ENCODE measurements at regions not wholly inside any gene's neighbourhood (a gene's known extent, or its start where the extent isn't known, plus 50 kb on each side); places are given as distances from the start of the nearest gene placed in this dataset.

- Histone ChIP-seq H3K9me2 (ENCODE audit: low read depth, low read length) (no peaks in the 10 kb centered on the region), H3K79me2 (ENCODE audit: insufficient read depth, low read length) (no peaks in the 10 kb centered on the region), H3K9me3 (ENCODE audit: low read length) (no peaks in the 10 kb centered on the region), H3K27ac (ENCODE audit: low read depth, low read length, poor library complexity, severe bottlenecking) (no peak overlapping the region), H3K9ac (ENCODE audit: low read length) (no peak overlapping the region), H3F3A (ENCODE audit: insufficient read depth, low read length) (no peaks in the 10 kb centered on the region), H3K36me3 (ENCODE audit: insufficient read depth, low read length) (no peaks in the 10 kb centered on the region), H3K4me3 (ENCODE audit: low read depth, low read length, poor library complexity, severe bottlenecking) (no peak overlapping the region), H3K27me3 (ENCODE audit: insufficient read depth, low read length) (no peaks in the 10 kb centered on the region), H4K20me1 (ENCODE audit: insufficient read depth, low read length) (no peaks in the 10 kb centered on the region), H3K4me1 (ENCODE audit: insufficient read depth, low read length, severe bottlenecking) (no peaks in the 10 kb centered on the region), H3K4me2 (ENCODE audit: low read length) (no peak overlapping the region), H2AFZ (ENCODE audit: low read length) (no peak overlapping the region)
- TF ChIP-seq CTCF (IDR thresholded peaks at IDR 0.05; ENCODE audit: low read length) = no peak
- TF ChIP-seq EZH2 (IDR thresholded peaks at IDR 0.05; ENCODE audit: borderline replicate concordance, low read length) = no peak
These were observed 65.5 kb upstream of the DNAH14 start for GRCh38 chr1:224864006-224864405.

GRCh38 chr1:224865510-224865909 lies 64.0 kb upstream of the DNAH14 start:
- Histone ChIP-seq H3F3A (ENCODE audit: insufficient read depth, low read length) (no peaks in the 10 kb centered on the region), H3K9ac (ENCODE audit: low read length) (no peak overlapping the region), H3K4me3 (ENCODE audit: low read depth, low read length, poor library complexity, severe bottlenecking) (no peak overlapping the region), H3K9me3 (ENCODE audit: low read length) (no peaks in the 10 kb centered on the region), H3K27me3 (ENCODE audit: insufficient read depth, low read length) (no peaks in the 10 kb centered on the region), H4K20me1 (ENCODE audit: insufficient read depth, low read length) (no peaks in the 10 kb centered on the region), H3K79me2 (ENCODE audit: insufficient read depth, low read length) (no peaks in the 10 kb centered on the region), H3K4me2 (ENCODE audit: low read length) (no peak overlapping the region), H3K36me3 (ENCODE audit: insufficient read depth, low read length) (no peaks in the 10 kb centered on the region), H2AFZ (ENCODE audit: low read length) (no peak overlapping the region), H3K4me1 (ENCODE audit: insufficient read depth, low read length, severe bottlenecking) (no peaks in the 10 kb centered on the region), H3K27ac (ENCODE audit: low read depth, low read length, poor library complexity, severe bottlenecking) (no peak overlapping the region), H3K9me2 (ENCODE audit: low read depth, low read length) (no peaks in the 10 kb centered on the region)
- TF ChIP-seq EZH2 (IDR thresholded peaks at IDR 0.05; ENCODE audit: borderline replicate concordance, low read length) = no peak

GRCh38 chr1:224866940-224867339 lies 62.5 kb upstream of the DNAH14 start:
- no peak overlapping the region for H3K4me2 ChIP-seq (ENCODE audit: low read length)
- H3K4me1 ChIP-seq (ENCODE audit: insufficient read depth, low read length, severe bottlenecking) = no peaks in the 10 kb centered on the region
- no peaks in the 10 kb centered on the region for H3K36me3 ChIP-seq (ENCODE audit: insufficient read depth, low read length)
- no peaks in the 10 kb centered on the region for H3F3A ChIP-seq (ENCODE audit: insufficient read depth, low read length)
- H3K9ac ChIP-seq (ENCODE audit: low read length) = no peak overlapping the region
- H4K20me1 ChIP-seq (ENCODE audit: insufficient read depth, low read length) = no peaks in the 10 kb centered on the region
- H3K9me2 ChIP-seq (ENCODE audit: low read depth, low read length) = no peaks in the 10 kb centered on the region
- TF ChIP-seq CTCF (IDR thresholded peaks at IDR 0.05; ENCODE audit: low read length) (no peak), EZH2 (IDR thresholded peaks at IDR 0.05; ENCODE audit: borderline replicate concordance, low read length) (no peak)
- no peaks in the 10 kb centered on the region for H3K79me2 ChIP-seq (ENCODE audit: insufficient read depth, low read length)
- H3K4me3 ChIP-seq (ENCODE audit: low read depth, low read length, poor library complexity, severe bottlenecking) = no peak overlapping the region
- no peak overlapping the region for H3K27ac ChIP-seq (ENCODE audit: low read depth, low read length, poor library complexity, severe bottlenecking)
- 0 out of 2 replicates have a peak, but pooled peaks cover 3% of the 10 kb centered on the region for H3K27me3 ChIP-seq (ENCODE audit: insufficient read depth, low read length)
- H2AFZ ChIP-seq (ENCODE audit: low read length) = no peak overlapping the region
- H3K9me3 ChIP-seq (ENCODE audit: low read length) = no peaks in the 10 kb centered on the region

GRCh38 chr1:224867715-224868114 lies 61.8 kb upstream of the DNAH14 start:
- Histone ChIP-seq H3K4me3 (ENCODE audit: low read depth, low read length, poor library complexity, severe bottlenecking) (no peak overlapping the region), H3K36me3 (ENCODE audit: insufficient read depth, low read length) (no peaks in the 10 kb centered on the region), H3K9me3 (ENCODE audit: low read length) (no peaks in the 10 kb centered on the region), H2AFZ (ENCODE audit: low read length) (no peak overlapping the region), H3K9me2 (ENCODE audit: low read depth, low read length) (no peaks in the 10 kb centered on the region), H3K9ac (ENCODE audit: low read length) (no peak overlapping the region), H3K4me1 (ENCODE audit: insufficient read depth, low read length, severe bottlenecking) (no peaks in the 10 kb centered on the region), H3F3A (ENCODE audit: insufficient read depth, low read length) (no peaks in the 10 kb centered on the region), H3K79me2 (ENCODE audit: insufficient read depth, low read length) (no peaks in the 10 kb centered on the region), H3K27ac (ENCODE audit: low read depth, low read length, poor library complexity, severe bottlenecking) (no peak overlapping the region), H4K20me1 (ENCODE audit: insufficient read depth, low read length) (no peaks in the 10 kb centered on the region), H3K27me3 (ENCODE audit: insufficient read depth, low read length) (0 out of 2 replicates have a peak, but pooled peaks cover 3% of the 10 kb centered on the region), H3K4me2 (ENCODE audit: low read length) (no peak overlapping the region)
- TF ChIP-seq CTCF (IDR thresholded peaks at IDR 0.05; ENCODE audit: low read length) = no peak

Measured in OCI-LY1 (cell line).